SU-DHL-6 (cell line): ENCODE measurements at regions not wholly inside any gene's neighbourhood (a gene's known extent, or its start where the extent isn't known, plus 50 kb on each side); places are given as distances from the start of the nearest gene placed in this dataset.

Experiments
- H2AFZ ChIP-seq: fragments of 200-600 bp; sonication (generic); 2 replicates; pipeline ENCODE4 v1.6.1; 2014; ENCODE audit warnings: low read depth, mild to moderate bottlenecking, moderate library complexity, mixed read lengths, antibody characterized with exemption, low read length; ENCODE audit not compliant: severe bottlenecking
- H3F3A ChIP-seq: fragments of 200-600 bp; shearing (Covaris generic); 2 replicates; pipeline ENCODE4 v1.6.0; 2016; ENCODE audit warnings: antibody characterized with exemption, mild to moderate bottlenecking; ENCODE audit not compliant: insufficient read depth
- H3K27ac ChIP-seq: fragments of 200-600 bp; sonication (generic); 2 replicates; pipeline ENCODE4 v1.5.1; 2016; ENCODE audit warnings: low read depth, mild to moderate bottlenecking, low read length, moderate library complexity, mixed read lengths
- H3K27me3 ChIP-seq: fragments of 200-600 bp; sonication (generic), shearing (Covaris generic); 2 replicates; pipeline ENCODE4 v1.6.0; 2014; ENCODE audit warnings: mild to moderate bottlenecking, low read length
- H3K36me3 ChIP-seq: fragments of 200-600 bp; sonication (generic); 2 replicates; pipeline ENCODE4 v1.6.1; 2014; ENCODE audit warnings: mild to moderate bottlenecking, low read length, mixed read lengths
- H3K4me2 ChIP-seq: fragments of 300-600, 200-600 bp; shearing (Covaris generic), sonication (generic); 2 replicates; pipeline ENCODE4 v1.6.0; 2014; ENCODE audit warnings: low read length, low read depth, mild to moderate bottlenecking; ENCODE audit not compliant: poor library complexity, severe bottlenecking
- H3K4me3 ChIP-seq: fragments of 200-600 bp; sonication (generic); 2 replicates; pipeline ENCODE4 v1.5.1; 2014; ENCODE audit warnings: antibody characterized with exemption, low read length, mild to moderate bottlenecking, mixed read lengths; ENCODE audit not compliant: insufficient read depth, poor library complexity, severe bottlenecking
- H3K79me2 ChIP-seq: fragments of 200-600 bp; sonication (generic); 2 replicates; pipeline ENCODE4 v1.6.1; 2014; ENCODE audit warnings: mild to moderate bottlenecking, low read length, moderate library complexity; ENCODE audit not compliant: insufficient read depth
- H3K9ac ChIP-seq: fragments of 200-600 bp; sonication (generic); 2 replicates; pipeline ENCODE4 v1.7.0; 2014; ENCODE audit warnings: mild to moderate bottlenecking, low read length
- H3K9me2 ChIP-seq: fragments of 200-600 bp; sonication (generic); replicated peaks from 2 replicates; pipeline ENCODE4 v1.6.1; 2014; ENCODE audit warnings: low read length; ENCODE audit not compliant: insufficient read depth
- H3K9me3 ChIP-seq: fragments of 200-600 bp; sonication (generic); 2 replicates; pipeline ENCODE4 v1.6.1; 2014; ENCODE audit warnings: low read length, mixed read lengths; ENCODE audit not compliant: insufficient read depth
- H4K20me1 ChIP-seq: fragments of 200-600 bp; sonication (generic); 2 replicates; pipeline ENCODE4 v1.6.1; 2014; ENCODE audit warnings: low read depth, mild to moderate bottlenecking, antibody characterized with exemption, low read length, moderate library complexity, mixed read lengths
- EZH2phosphoT487 ChIP-seq: fragments of 200-600 bp; sonication (generic), shearing (Covaris generic); conservative IDR thresholded peaks from 2 replicates; pipeline ENCODE4 v1.6.1; 2018; ENCODE audit warnings: mild to moderate bottlenecking, antibody characterized with exemption, low read length, moderate library complexity, mixed read lengths
- TF ChIP-seq, protein P1 (sequence below): fragments of 200-600 bp; sonication (generic); IDR thresholded peaks from one replicate; pipeline ENCODE4 v1.5.1; 2017; ENCODE audit warnings: antibody characterized with exemption, mild to moderate bottlenecking, low read length, moderate library complexity; ENCODE audit not compliant: insufficient read depth, poor library complexity, severe bottlenecking

- Histone ChIP-seq H3K36me3 (no peaks in the 10 kb centered on the region), H2AFZ (no peak overlapping the region)
Observed at GRCh38 chr2:234267534-234267933, 217.0 kb downstream of the SPP2 start.

DNA sequence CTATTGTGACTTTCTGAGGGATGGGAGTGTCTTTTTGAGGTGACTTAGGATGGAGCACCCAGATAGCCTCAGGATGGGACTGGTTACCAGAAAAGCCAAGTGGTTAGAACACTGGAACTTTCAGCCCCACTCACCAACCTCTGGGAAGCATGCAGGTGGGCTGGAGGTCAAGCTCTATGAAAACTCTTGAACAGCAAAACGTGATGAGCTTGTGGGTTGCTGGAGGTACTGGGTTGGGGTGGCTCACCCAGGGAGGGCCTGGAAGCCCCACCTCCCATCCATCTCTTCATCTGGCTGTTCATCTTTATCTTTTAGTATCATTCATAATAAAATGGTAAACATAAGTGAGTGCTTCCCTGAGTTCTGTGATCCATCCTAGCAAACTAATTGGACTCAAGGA, 216.4 kb downstream of the SPP2 start:
- no peak overlapping the region for H3K27ac ChIP-seq
- no peak overlapping the region for H3K9ac ChIP-seq
- no peaks in the 10 kb centered on the region for H3F3A ChIP-seq
- no peak for TF ChIP-seq EZH2phosphoT487
- TF ChIP-seq, protein P1, sequence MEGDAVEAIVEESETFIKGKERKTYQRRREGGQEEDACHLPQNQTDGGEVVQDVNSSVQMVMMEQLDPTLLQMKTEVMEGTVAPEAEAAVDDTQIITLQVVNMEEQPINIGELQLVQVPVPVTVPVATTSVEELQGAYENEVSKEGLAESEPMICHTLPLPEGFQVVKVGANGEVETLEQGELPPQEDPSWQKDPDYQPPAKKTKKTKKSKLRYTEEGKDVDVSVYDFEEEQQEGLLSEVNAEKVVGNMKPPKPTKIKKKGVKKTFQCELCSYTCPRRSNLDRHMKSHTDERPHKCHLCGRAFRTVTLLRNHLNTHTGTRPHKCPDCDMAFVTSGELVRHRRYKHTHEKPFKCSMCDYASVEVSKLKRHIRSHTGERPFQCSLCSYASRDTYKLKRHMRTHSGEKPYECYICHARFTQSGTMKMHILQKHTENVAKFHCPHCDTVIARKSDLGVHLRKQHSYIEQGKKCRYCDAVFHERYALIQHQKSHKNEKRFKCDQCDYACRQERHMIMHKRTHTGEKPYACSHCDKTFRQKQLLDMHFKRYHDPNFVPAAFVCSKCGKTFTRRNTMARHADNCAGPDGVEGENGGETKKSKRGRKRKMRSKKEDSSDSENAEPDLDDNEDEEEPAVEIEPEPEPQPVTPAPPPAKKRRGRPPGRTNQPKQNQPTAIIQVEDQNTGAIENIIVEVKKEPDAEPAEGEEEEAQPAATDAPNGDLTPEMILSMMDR: no peak
- no peaks in the 10 kb centered on the region for H3K9me2 ChIP-seq
- no peaks in the 10 kb centered on the region for H3K9me3 ChIP-seq
- H2AFZ ChIP-seq: no peak overlapping the region
- no peaks in the 10 kb centered on the region for H3K27me3 ChIP-seq
- H3K36me3 ChIP-seq: no peaks in the 10 kb centered on the region
- no peak overlapping the region for H3K4me2 ChIP-seq
- H3K79me2 ChIP-seq: no peaks in the 10 kb centered on the region
- no peaks in the 10 kb centered on the region for H4K20me1 ChIP-seq
- H3K4me3 ChIP-seq: no peak overlapping the region

More at GRCh38 chr2:234267534-234267933, 217.0 kb downstream of the SPP2 start:
- H3K4me2 ChIP-seq: no peak overlapping the region
- H3K79me2 ChIP-seq: no peaks in the 10 kb centered on the region
- H4K20me1 ChIP-seq: no peaks in the 10 kb centered on the region
- no peaks in the 10 kb centered on the region for H3K9me2 ChIP-seq
- no peak overlapping the region for H3K9ac ChIP-seq
- H3K9me3 ChIP-seq: no peaks in the 10 kb centered on the region
- TF ChIP-seq, protein P1: no peak
- TF ChIP-seq EZH2phosphoT487: no peak
- H3F3A ChIP-seq: no peaks in the 10 kb centered on the region
- H3K27ac ChIP-seq: no peak overlapping the region
- H3K27me3 ChIP-seq: no peaks in the 10 kb centered on the region
- no peak overlapping the region for H3K4me3 ChIP-seq

DNA sequence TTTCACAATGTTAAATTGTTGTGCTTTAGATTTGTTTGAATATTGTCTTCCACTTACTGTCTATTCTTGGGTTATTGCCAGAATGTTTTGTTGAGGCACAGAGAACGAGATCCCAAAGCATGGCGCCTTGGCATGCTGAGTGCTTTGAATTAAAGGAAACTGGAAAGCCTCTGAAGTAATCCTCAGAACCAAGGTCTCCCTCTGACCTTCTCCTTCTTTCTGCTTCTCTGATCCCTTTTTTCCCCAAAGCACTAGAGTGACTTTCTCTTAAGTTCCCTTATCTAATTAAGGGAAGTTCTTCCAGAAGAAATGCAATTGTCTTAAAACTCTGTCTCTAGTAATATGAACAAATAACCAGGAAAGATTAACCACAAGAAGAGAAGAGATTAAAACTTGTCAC, 214.7 kb downstream of the SPP2 start:
- Histone ChIP-seq H3K4me2 (no peak overlapping the region), H3K4me3 (no peak overlapping the region), H3K27me3 (no peaks in the 10 kb centered on the region), H3K9me3 (no peaks in the 10 kb centered on the region), H3K36me3 (no peaks in the 10 kb centered on the region), H2AFZ (no peak overlapping the region), H3K9me2 (no peaks in the 10 kb centered on the region), H3K79me2 (no peaks in the 10 kb centered on the region), H3K27ac (no peak overlapping the region), H3F3A (no peaks in the 10 kb centered on the region), H3K9ac (no peak overlapping the region), H4K20me1 (no peaks in the 10 kb centered on the region)
- TF ChIP-seq EZH2phosphoT487: no peak

- H2AFZ ChIP-seq: no peak overlapping the region
- H3K27ac ChIP-seq: no peak overlapping the region
- no peaks in the 10 kb centered on the region for H4K20me1 ChIP-seq
- H3K9me3 ChIP-seq: no peaks in the 10 kb centered on the region
- H3K36me3 ChIP-seq: no peaks in the 10 kb centered on the region
- no peak overlapping the region for H3K4me3 ChIP-seq
- no peaks in the 10 kb centered on the region for H3F3A ChIP-seq
- TF ChIP-seq, protein P1: no peak
- TF ChIP-seq EZH2phosphoT487: no peak
- no peaks in the 10 kb centered on the region for H3K9me2 ChIP-seq
- no peaks in the 10 kb centered on the region for H3K27me3 ChIP-seq
- H3K4me2 ChIP-seq: no peak overlapping the region
- H3K79me2 ChIP-seq: no peaks in the 10 kb centered on the region
- no peak overlapping the region for H3K9ac ChIP-seq
Observed at GRCh38 chr2:234261736-234262135, 211.2 kb downstream of the SPP2 start.
